DND-41 (cell line): ENCODE measurements at regions not wholly inside any gene's neighbourhood (a gene's known extent, or its start where the extent isn't known, plus 50 kb on each side); places are given as distances from the start of the nearest gene placed in this dataset.

ENCODE experiments used
- ATAC-seq: fragments of 200-7000 bp; cut with Tn5 transposase; 3 replicates; pipeline ENCODE4 v1.9.1; 2021; ENCODE audit warnings: low read depth; ENCODE audit not compliant: insufficient read depth
- DNase-seq: peaks from one replicate; pipeline ENCODE4 v3.0.0-alpha.2; 2020
- H2AFZ ChIP-seq: 2 replicates; pipeline ENCODE4 v1.6.0; 2012; ENCODE audit warnings: low read depth, low read length
- H3K27ac ChIP-seq: 2 replicates; pipeline ENCODE4 v1.5.1; 2012; ENCODE audit warnings: low read length, inconsistent platforms
- H3K27me3 ChIP-seq: fragments of 200-600 bp; sonication (generic); 2 replicates; pipeline ENCODE4 v1.6.0; 2012; ENCODE audit warnings: low read length, mild to moderate bottlenecking, inconsistent platforms; ENCODE audit not compliant: insufficient read depth, poor library complexity
- H3K36me3 ChIP-seq: 2 replicates; pipeline ENCODE4 v1.5.1; 2012; ENCODE audit warnings: low read length, inconsistent platforms; ENCODE audit not compliant: insufficient read depth
- H3K4me1 ChIP-seq: 2 replicates; pipeline ENCODE4 v1.5.1; 2012; ENCODE audit warnings: mild to moderate bottlenecking, low read length; ENCODE audit not compliant: insufficient read depth
- H3K4me2 ChIP-seq: 2 replicates; pipeline ENCODE4 v1.6.0; 2012; ENCODE audit warnings: mild to moderate bottlenecking, moderate library complexity, low read length, inconsistent platforms; ENCODE audit not compliant: insufficient read depth
- H3K4me3 ChIP-seq, 2 experiments: fragments of 200-600 bp in 1 of 2; shearing (Covaris generic) in 1 of 2; 2 replicates each; pipeline ENCODE4 v1.5.1; 2012 to 2016; ENCODE audit warnings: inconsistent platforms in 2 of 2, low read length in 2 of 2, mild to moderate bottlenecking in 2 of 2, low read depth in 1 of 2, moderate library complexity in 1 of 2
- H3K79me2 ChIP-seq: 2 replicates; pipeline ENCODE4 v1.6.0; 2012; ENCODE audit warnings: low read length, inconsistent platforms; ENCODE audit not compliant: insufficient read depth
- H3K9ac ChIP-seq: 2 replicates; pipeline ENCODE4 v1.6.0; 2012; ENCODE audit warnings: low read depth, mild to moderate bottlenecking, inconsistent platforms, low read length, moderate library complexity
- H3K9me3 ChIP-seq: 2 replicates; pipeline ENCODE4 v1.5.1; 2012; ENCODE audit warnings: low read length, moderate library complexity, mild to moderate bottlenecking, inconsistent platforms; ENCODE audit not compliant: insufficient read depth, severe bottlenecking
- H4K20me1 ChIP-seq: 2 replicates; pipeline ENCODE4 v1.6.0; 2012; ENCODE audit warnings: low read length; ENCODE audit not compliant: insufficient read depth
- CTCF ChIP-seq: IDR thresholded peaks from 2 replicates; pipeline ENCODE4 v1.5.1; 2012; ENCODE audit warnings: borderline replicate concordance, low read length, moderate library complexity, mild to moderate bottlenecking; ENCODE audit not compliant: poor library complexity, severe bottlenecking; ENCODE audit errors: extremely low read depth
- EZH2 ChIP-seq: IDR thresholded peaks from 3 replicates; pipeline ENCODE4 v1.6.1; 2012; ENCODE audit warnings: borderline replicate concordance, low read depth, mild to moderate bottlenecking, moderate library complexity, low read length, inconsistent platforms; ENCODE audit not compliant: severe bottlenecking

GRCh38 chr12:89106950-89107349, 245.4 kb downstream of the DUSP6 start:
- Histone ChIP-seq H3K9ac (no peak overlapping the region), H3K4me2 (no peak overlapping the region), H3K79me2 (no peaks in the 10 kb centered on the region), H3K27ac (no peak overlapping the region), H3K27me3 (no peaks in the 10 kb centered on the region), H3K4me3 (no peak overlapping the region), H2AFZ (no peak overlapping the region), H4K20me1 (no peaks in the 10 kb centered on the region), H3K9me3 (no peaks in the 10 kb centered on the region), H3K4me1 (peaks cover 2% of the 10 kb centered on the region; the same call in 1 of the 2 replicates), H3K36me3 (no peaks in the 10 kb centered on the region)
- no peak for ATAC-seq
- TF ChIP-seq CTCF (no peak), EZH2 (no peak)
- DNase-seq = no peak

DNA sequence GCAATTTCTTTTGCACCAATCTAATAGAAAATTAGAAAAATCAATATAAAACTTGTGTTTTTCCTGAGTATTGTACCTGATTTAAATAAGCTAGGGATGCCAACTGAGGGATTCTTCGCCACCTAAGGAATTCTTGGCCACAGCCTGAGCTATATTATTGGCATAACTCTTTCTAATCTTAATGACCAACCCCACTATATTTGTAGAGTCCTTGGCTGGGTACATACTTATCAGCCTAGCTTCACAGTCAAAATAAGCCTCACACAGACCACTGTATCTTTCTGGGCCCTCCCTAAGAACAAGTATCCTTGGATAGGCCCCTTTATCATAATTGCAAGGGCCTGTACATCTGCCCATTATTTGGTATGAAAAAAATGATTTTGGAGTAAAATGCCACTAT, 247.1 kb downstream of the DUSP6 start:
- Histone ChIP-seq H3K36me3 (no peaks in the 10 kb centered on the region), H3K4me3 (no peak overlapping the region), H4K20me1 (no peaks in the 10 kb centered on the region), H3K27me3 (no peaks in the 10 kb centered on the region), H3K9ac (no peak overlapping the region), H2AFZ (no peak overlapping the region), H3K79me2 (no peaks in the 10 kb centered on the region), H3K4me1 (peaks cover 18% of the 10 kb centered on the region), H3K4me2 (no peak overlapping the region), H3K9me3 (no peaks in the 10 kb centered on the region), H3K27ac (no peak overlapping the region)
- no peak for ATAC-seq
- TF ChIP-seq CTCF (no peak), EZH2 (no peak)
- DNase-seq = no peak

DNA sequence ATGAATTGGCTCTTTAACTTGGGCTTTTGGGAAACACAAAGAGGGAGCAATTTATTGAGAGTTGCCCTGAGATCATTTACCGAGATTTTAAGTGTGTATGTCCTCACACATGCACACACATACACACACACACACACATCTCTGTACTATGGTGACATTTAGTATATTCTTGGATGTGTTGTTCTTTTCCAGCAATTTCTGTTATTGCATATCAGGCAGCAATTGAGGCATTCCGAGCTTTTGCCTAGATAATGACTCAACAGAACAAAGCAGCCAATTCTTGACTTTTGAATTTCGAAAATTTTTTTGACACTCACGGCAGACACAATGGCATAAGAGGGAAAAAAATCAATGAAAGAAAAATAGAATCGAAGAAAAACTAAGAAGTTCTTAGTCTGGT, 248.5 kb downstream of the DUSP6 start:
- H2AFZ ChIP-seq = no peak overlapping the region
- H3K4me1 ChIP-seq = peaks cover 19% of the 10 kb centered on the region
- no peaks in the 10 kb centered on the region for H3K9me3 ChIP-seq
- H3K79me2 ChIP-seq = no peaks in the 10 kb centered on the region
- no peak overlapping the region for H3K27ac ChIP-seq
- ATAC-seq (no peak), DNase-seq (no peak)
- no peak overlapping the region for H3K4me3 ChIP-seq
- no peak overlapping the region for H3K4me2 ChIP-seq
- H3K9ac ChIP-seq = no peak overlapping the region
- TF ChIP-seq CTCF (no peak), EZH2 (no peak)
- H4K20me1 ChIP-seq = no peaks in the 10 kb centered on the region
- H3K27me3 ChIP-seq = no peaks in the 10 kb centered on the region
- H3K36me3 ChIP-seq = no peaks in the 10 kb centered on the region

DNA sequence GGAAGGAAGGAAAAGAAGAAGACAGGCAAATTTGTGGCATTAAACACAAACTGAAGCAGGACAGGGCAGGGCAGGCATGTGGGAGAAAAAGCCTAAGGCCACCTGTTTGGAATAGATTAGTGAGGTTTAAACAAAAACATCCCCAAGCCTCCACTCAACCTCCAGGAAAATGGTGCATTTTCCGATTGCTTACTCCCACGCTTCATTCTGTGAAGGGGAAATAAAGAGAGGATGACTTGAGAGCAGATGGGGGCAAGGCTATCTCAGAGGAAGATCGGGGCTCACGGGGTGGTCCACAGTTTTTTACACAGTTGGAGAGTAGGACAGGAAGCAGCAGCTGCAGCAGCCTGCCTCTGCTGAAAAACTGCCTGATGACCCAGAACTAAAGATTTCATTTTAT, 250.9 kb downstream of the DUSP6 start:
- H3K79me2 ChIP-seq = no peaks in the 10 kb centered on the region
- peak; percentile 68 for DNase-seq
- ATAC-seq = peak; percentile 90
- peak overlapping the region; percentile 38 for H3K27ac ChIP-seq
- no peaks in the 10 kb centered on the region for H3K9me3 ChIP-seq
- no peak overlapping the region for H3K4me3 ChIP-seq
- H3K27me3 ChIP-seq = no peaks in the 10 kb centered on the region
- H4K20me1 ChIP-seq = no peaks in the 10 kb centered on the region
- 0 out of 2 replicates have a peak overlapping the region, but pooled peaks have one; percentile 6 for H2AFZ ChIP-seq
- H3K4me2 ChIP-seq = peak overlapping the region; percentile 29
- no peak overlapping the region; the same call in 1 of the 2 replicates for H3K9ac ChIP-seq
- no peaks in the 10 kb centered on the region for H3K36me3 ChIP-seq
- TF ChIP-seq CTCF = no peak
- TF ChIP-seq EZH2 = no peak
- H3K4me1 ChIP-seq = peaks cover 23% of the 10 kb centered on the region
